CD4-positive, alpha-beta T cell treated with Interleukin-4 for 4 hours (primary cell): ENCODE measurements at regions not wholly inside any gene's neighbourhood (a gene's known extent, or its start where the extent isn't known, plus 50 kb on each side); places are given as distances from the start of the nearest gene placed in this dataset.
"Not testable (repeated sequence)": the region's sequence is repeated elsewhere in the genome, so short reads cannot be mapped to it uniquely, and the experiment has no call there.

Source experiments
- DNase-seq: peaks from one replicate; pipeline ENCODE4 v3.0.0-alpha.2; 2020

DNA sequence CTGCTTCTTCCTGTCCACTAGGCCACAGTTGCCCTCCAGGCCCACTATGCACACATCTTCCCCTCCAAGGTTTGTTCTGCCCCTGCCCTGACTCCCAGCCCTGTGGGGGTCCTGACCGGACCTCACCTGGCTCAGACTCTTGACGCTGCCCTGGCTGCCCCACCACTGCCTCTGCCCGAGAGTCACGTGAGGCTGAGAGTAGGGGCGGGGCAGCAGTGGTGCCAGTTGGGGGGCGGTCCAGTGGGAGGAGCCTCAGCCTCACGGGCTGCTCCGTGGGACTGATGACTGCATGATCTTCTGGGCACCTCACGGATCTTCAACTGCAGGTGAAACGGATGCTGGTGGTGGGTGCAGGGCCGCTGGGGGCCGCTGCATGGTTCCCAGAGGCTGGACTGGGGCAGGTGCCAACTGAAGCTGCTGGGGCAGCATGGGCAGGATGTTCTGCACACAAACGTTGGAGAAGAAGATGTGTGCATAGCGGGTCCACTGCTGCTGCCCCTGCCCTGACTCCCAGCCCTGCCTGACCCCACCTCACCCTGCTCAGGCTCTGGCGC lies 77.6 kb downstream of the HHIPL2 start:
- not testable (repeated sequence) for DNase-seq

DNA sequence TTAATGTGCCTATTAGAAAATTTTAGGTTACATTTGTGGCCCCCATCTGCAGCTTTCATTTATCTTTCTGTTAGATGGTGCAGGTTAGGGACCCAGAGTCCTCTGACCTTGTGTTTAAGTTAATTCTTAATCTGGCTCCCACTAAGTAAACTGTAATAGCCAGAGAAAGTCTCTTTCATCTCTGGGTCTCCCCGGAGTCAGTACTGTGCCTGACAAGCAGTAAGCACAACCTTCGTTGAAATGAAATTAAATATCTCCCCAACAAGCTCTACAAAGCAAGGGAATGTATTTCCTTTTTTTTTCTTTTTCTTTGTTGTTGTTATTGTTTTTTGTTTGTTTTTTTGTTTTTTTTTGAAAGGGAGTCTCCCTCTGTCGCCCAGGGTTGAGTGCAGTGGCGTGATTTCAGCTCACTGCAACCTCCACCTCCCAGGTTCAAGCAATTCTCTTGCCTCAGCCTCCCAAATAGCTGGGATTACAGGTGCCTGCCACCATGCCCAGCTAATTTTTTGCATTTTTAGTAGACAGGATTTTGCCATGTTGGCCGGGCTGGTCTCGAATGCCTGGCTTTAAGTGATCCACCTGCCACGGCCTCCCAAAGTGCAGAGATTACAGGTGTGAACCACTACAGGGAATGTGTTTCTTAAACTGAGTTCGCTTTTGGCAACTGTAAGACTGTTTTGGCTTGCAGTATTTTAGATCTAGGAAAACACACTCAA lies 81.6 kb downstream of the HHIPL2 start:
- no peak for DNase-seq

DNA sequence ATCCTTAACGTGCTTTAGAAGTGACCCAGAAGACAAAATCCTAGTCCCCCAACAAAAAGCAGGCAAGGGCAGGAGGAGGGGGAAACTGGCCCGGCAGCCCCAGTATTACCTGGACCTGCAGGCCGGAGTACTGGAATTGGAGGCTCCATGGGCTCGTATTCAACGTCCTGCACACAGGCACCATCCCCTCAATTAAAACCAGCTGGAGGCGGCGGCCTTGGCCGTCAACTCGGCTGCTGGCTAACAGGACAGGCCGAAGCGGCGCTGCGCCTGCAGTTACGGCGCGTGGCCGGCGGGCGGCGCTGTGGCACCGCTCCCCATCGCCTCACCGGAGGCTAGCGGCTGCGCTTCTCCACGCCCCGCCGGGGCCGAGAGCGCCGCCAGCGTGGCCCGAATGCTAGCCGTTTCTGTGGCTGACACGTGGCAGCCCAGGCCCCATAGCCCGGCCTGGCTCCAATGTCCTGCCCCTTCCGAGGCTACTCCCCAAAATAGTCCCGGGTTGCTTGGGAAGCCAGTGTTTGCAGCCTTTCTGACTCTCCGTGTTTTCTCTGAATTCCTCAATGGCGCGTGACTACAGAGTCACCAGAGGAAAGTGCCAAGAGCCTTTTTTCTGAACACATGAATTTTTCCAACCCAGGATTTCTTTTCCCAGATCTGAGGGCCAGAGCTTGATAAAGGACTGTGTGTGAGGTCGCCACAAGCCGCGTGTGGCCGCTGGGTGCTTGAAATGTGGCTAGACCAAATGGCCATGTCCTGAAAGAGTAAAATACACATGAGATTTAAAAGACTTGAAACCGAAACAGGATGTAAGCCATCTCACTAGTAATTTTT lies 82.5 kb downstream of the HHIPL2 start:
- DNase-seq, result peak; percentile 67

DNA sequence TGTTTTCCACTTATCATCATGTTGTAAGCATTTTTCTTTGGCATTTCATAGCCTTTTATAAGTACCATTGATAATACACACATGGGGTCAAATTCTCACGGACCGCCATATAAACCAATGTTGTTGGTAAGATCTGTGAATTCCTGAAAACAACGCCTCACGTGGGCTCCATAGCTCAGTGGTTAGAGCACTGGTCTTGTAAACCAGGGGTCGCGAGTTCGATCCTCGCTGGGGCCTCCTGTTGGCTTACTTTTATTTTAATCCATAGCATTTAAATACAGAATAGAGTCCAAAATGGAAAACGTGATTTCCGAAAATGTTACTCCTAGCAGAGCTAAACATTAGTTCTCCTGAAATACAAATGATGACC lies 83.1 kb downstream of the HHIPL2 start:
- DNase-seq, result peak; percentile 62

DNA sequence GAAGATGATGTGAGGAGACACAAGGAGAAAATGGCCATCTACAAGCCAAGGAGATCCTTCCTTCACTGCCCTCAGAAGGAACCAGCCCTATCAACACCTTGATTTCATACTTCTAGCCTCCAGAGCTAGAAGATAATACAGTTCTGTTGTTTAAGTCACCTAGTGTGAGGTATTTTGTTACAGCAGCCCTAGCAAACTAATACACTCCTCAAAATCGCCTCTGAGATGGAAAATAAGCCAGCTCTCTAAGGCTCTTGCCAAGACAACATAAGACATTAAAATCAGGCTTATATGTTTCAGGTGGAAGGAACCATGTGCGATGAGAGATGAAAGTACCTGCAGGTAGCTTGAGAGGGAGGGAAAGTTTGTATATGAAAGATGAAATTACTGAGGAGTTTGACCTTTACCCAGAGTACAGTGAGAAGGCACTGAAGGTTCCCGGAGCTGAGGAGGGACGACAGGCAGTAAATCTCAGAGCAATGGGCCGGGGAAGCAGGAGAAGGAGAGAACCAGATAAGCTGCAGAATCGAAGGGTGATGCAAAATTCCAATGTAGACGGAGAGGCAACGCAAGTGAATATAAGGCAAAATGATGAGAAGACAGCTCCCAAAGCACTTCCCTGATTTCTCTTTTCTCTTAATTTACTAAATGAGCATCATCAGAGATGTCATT lies 84.7 kb downstream of the HHIPL2 start:
- DNase-seq, result no peak

DNA sequence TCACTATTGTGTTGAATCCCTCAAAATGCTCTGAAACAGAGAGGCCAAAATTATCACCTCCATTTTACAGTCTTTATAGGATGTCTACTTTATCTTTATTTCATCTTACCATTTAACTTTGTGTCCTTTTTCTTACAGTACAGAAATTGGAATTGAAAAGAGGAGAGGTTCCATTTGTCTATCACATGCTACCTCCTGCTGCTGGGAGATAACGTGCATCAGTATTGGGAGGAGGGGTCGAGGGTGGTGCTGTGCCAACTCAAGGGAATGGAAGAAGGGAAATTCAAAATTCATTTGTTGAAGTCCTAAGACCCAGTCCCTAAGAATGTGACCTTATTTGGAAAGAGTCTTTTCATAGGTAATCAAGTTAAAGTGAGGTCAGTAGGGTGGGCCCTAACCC lies 85.3 kb downstream of the HHIPL2 start:
- DNase-seq, result no peak

DNA sequence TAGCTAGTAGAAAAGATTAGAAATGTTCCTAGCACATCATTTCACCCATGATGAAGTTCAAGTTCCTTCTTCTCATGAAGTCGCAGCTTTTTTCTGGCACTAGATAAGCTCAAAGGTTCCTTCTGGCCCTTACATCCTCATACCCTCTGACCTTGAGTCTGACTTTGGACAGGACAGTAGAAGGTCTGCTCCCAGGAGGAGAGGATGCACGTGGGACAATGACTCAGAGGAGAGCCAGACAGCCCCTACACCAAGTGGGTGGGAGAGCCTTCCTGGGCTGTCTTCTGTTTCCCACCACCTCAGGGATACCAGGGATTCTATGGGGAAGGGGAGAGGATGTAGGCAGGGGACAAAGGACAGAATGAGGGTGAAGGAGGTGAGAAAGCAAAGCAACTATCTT lies 86.0 kb downstream of the HHIPL2 start:
- no peak for DNase-seq

DNA sequence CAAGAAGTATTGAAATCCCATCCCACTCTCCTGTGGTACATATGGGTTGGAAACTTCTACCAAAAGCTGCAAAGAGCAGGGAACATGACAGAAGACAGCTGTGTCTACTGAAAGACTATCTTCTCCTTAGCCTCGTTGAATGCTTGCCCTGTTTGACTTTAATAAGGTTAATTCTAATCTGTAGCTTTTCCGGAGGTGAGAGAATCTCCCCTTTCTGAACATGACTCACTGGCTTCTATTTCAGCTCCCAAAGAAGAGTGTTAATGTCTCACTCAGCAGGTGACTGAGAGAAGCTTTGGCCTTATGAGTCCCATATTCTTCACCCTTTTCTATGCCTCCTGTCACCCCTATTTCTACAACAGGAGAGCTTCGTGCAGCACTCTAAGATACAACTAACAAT lies 88.3 kb downstream of the HHIPL2 start:
- no peak for DNase-seq

DNA sequence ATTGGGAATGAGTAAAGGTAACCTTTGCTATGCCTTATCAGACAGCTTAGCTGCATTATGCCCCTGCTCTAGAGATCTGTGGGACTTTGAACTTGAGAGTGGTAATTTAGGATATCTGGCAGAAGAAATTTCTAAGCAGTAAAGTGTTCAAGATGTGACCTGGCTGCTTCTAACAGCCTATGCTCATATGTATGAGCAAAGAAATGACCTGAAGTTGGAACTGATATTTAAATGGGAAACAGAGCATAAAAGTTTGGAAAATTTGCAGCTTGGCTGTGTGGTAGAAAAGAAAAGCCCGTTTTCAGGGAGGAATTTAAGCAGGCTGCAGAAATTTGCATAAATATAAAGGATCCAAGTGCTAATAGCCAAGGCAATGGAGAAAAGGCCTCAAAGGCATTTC lies 90.4 kb downstream of the HHIPL2 start:
- no peak for DNase-seq

DNA sequence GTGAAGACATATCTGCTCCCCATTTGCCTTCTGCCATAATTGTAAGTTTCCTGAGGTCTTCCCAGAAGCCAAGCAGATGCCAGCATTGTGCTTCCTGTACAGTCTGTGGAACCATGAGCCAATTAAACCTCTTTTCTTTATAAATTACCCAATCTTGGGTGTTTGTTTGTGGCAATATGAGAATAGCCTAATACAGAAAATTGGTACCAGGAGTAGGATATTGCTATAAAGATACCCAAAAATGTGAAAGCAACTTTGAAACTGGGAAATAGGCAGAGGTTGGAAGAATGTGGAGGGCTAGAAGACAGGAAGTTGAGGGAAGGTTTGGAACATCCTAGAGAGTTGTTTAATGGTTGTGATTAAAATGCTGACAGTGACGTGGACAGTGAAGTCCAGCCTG lies 90.8 kb downstream of the HHIPL2 start:
- no peak for DNase-seq

DNA sequence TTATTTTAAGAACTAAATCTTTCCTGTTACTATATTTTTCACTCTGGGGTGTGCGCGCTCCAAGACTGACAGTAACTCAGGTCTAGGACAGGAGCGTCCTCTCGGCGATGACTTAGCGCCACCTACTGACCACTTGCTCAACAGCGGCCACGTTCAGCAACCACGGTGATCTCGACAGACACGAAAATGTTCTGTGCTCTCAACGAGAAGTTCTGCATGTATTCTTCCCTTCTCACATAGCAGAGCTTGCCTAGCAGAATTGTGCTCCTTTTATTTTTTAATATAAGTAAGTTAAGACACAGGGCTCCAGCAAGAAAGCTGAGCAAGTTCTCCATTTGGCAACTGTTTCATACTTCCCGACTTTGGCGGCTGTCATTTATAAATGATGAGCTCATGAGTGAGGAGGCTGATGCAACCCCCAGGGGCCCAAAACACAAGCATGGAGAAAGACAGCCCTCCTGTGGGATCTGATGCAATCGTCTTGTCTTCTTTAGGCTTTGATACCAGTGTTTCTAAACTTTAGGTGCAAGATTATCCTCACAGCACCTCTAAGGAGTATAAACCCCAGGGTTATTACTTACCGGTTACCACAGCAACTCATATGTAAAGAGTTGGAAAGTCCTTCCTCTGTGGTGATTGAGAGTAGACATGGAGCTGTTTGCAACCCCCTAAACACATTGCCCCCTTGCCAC lies 92.6 kb downstream of the HHIPL2 start:
- peak; percentile 80 for DNase-seq

DNA sequence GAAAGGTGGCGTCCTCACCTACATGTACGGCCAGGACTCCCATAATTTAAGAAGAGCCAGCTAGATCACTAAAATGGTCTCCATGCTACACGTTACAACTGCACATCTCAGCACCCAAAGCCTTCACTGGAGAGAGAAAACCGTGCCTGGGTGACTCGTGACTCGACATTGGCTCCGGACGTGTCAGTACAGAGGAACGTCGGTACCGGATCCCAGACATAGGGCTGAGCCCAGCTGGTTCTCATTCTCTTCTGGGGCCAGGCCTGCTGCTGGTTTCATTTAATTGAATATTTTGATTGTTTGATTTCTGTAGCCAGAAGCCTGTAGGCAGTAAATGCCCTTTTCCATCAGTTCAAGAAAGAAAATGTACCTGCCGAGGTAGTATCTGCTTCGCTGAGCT lies 93.1 kb downstream of the HHIPL2 start:
- DNase-seq, result no peak

DNA sequence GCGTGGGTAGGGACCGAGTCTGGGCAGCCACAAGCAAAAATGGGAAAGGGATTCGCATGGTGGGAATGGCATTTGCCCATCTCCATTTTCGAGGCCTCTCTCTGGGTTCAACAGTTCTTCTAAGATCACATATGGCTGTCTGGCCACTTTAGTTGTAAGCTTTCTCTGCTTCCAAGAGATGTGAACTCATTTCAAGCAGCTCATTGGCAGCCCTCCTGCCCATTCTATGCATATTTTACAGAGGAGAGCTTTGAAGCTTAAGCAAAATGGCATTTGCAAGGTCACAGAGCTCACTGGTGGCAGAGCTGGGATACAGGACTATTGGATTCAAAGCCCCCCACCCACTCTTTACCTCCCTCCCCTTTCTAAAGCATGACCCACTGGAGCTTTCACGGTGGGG lies 93.7 kb downstream of the HHIPL2 start:
- DNase-seq, result no peak

DNA sequence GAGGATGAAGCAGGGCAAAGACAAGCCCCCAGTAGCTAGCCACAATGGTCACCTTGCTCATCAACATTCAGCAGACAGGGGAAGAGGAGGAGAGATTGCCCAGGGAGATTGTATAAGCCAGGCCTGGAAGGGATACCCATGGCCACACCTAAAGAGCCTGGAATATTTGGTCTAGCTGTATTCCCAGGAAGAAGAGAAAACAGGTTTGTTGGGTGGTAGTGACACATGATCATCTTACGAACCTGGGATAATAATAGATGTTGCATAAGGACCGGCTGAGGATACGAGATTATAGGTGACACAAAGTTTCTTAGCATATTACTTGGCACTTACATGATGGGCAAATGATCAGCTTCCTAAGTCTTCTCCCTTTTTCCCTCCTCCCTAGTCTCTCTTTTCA lies 95.9 kb downstream of the HHIPL2 start:
- DNase-seq, result no peak

DNA sequence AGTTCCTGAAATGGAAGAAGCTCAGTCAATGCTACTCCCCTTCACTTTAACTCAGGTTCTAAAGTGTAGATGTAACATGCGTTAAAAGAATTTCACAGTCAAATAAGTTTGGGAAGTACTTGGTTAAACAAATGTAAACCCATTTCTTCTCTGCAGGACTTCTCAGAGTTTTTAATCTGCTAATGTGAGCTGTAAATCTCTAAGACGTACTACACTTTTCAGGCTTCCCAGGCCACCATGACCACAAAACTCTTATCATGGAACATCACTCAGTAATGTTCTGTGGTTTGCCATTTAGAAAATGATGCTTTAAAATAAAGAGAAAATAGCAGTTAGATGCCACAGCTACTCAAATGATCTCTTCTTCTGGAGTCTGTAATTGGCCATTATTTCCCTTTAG lies 104.3 kb downstream of the HHIPL2 start:
- DNase-seq, result no peak

DNA sequence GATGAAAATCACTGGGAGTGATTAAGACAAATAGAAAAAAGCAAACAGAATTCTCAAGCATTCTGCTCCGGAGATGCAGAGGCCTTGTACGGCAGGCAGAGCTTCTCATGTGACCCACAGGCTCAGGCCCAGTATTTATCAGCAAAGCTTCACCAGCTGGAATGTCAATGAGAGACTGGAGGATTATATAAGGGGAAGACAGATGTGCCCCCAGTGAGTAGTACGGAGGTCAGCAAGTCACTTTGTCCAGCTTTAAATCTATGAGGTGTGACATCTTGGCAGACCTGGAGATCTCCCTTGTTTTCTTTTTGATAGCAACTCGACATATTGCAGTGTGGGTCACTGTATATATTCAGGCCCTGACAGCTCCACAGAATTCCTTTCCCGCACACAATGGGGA lies 106.8 kb downstream of the HHIPL2 start:
- no peak for DNase-seq

DNA sequence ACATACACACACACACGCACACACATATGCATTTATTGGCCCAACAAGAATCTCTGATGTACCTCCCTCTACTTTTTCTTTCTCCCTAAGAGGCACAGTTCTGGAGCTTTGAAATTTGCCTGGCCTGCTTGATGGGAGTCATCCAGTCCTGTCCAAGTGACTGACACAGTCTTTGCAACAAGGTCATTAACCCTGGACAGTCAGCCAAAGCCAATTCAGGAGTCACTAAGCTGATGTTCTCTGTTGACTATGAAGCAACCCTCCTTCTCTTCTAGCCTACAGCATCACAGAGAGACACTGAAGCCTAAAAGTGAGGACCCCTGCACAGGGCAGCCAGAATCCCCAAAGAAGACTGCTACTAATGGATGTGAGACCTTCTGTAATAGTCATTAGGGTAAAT lies 123.1 kb downstream of the HHIPL2 start:
- no peak for DNase-seq

DNA sequence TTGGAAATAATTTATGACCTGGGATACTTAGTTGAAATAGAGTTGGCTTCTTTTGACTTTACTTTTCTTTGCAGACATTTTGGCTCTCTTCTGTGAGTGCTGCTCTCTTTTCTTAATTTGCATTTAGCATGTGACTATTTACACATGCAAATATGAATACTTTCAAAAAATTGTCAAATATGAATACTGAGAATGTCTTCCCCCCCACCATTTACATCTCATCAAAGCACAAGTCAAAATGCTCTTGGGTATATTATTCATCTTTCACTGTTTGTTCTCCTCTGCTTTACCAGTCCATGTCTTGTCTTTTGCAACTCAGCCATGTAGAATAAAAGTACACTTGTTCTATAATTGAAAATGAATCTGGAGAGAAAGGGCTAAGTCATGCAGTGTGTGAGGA lies 126.5 kb downstream of the HHIPL2 start:
- no peak for DNase-seq

DNA sequence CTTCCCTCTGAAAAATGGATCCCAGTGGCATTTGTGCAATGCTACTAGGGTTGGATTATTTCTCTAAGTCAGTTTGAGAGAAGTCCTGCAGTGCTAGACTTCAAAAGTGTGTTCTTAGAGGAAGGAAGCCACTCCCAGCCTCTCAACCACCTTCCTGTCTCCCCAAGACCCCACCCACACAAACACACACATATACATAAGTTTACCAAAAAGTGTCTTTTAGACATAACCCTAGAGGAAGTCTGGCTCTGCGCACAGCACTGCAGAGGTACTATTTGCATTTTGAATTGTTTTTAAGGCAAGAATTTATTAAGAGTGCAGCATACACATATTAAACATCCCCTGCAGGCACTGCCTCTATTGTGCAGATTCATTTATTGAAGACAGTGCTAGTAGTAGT lies 127.3 kb downstream of the HHIPL2 start:
- peak; percentile 79 for DNase-seq

DNA sequence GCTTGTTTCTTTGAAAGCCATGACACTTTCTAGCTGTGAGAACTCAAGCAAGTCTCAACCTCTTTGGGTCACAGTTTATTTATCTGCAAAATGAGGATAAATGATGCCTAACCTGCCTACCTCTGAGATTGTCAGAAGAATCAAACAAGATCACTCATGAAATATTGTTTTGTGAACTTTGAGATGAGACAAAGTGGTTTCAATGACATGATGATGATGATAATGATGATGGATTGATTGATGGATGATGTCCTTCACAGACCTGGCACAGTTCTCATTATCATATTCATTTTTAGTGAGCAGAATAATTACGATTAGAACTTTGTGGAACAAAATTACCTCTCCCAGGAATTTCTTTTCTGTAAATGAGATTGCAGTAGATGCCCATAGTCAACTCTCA lies 129.2 kb downstream of the HHIPL2 start:
- no peak for DNase-seq

DNA sequence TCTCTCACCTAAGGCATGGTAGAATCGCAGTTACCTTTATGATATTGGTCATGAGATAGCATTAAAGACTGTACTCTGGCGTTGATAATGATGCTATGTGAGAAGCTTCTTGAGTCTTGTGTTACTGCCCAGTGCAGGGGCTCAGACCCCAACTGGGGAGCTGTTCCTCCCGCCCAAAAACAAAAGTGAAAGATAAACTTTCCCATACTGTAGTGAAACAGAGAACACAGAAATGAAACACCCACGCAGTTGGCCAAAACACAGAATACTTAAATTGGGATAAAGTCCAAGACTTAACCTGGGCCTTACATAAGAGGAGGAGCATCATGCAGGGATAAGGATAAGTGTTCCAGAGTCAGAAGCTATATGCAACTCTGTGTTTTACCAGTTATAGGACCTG lies 130.6 kb downstream of the HHIPL2 start:
- no peak for DNase-seq

DNA sequence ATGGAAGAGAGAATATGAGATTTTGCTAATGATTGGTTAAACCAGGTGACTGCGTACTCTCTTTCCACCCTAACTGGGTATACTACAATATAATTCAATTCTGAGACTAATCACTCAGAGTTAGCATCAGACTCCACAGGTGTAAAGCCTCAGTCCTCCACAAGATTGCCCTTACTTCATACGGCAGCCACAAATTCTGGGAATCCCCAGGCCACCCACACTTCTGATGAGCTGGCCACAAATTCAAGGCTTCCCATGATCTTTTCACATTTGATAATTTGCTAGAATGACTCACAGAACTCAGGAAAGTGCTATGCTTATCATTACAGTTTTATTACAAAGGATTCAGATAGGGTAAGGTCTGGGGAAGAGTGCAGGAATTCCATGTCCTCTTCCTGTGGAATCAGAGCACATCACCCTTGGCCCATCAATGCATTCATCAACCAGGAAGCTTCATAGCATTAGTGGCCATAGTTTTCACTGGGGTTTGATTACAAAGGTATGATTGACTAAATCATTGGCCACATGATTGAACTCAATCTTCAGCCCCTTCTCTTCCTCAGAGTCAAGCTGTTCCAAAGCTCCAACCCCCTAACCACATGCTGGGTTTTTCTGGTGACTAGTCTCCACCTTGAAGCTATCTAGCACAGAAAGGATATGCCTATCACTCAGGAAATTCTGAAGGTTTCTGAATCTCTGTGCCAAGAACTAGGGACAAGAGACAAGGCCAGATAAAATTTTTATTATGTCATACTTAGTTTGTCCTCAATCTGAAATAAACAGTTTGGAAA lies 131.7 kb downstream of the HHIPL2 start:
- DNase-seq, result peak; percentile 15
